ENCODE measurements at regions not wholly inside any gene's neighbourhood (a gene's known extent, or its start where the extent isn't known, plus 50 kb on each side); places are given as distances from the start of the nearest gene placed in this dataset.

GRCh38 chr1:38456531-38456876 is 403.1 kb downstream of the RRAGC start:
- TF ChIP-seq CTCF (conservative IDR thresholded peaks at IDR 0.05), result no peak
- TF ChIP-seq ZFX (IDR thresholded peaks at IDR 0.05), result no peak
